Sigmoid colon (tissue), 6 donors: ENCODE measurements at regions not wholly inside any gene's neighbourhood (a gene's known extent, or its start where the extent isn't known, plus 50 kb on each side); places are given as distances from the start of the nearest gene placed in this dataset.

Source experiments
- DNase-seq: peaks from one replicate; pipeline ENCODE4 v3.0.0-alpha.2; 2019
- H3K27ac ChIP-seq, 4 donors: fragments of 200-600 bp; sonication (generic); one replicate each; pipeline ENCODE4 v1.5.1; 2016 to 2019; ENCODE audit warnings: mild to moderate bottlenecking in 1 of 4
- H3K27me3 ChIP-seq, 3 donors: fragments of 200-600 bp; sonication (generic); one replicate each; pipeline ENCODE4 v1.5.1; 2019; ENCODE audit warnings: mild to moderate bottlenecking in 1 of 3
- H3K36me3 ChIP-seq, 4 donors: fragments of 200-600 bp; sonication (generic); one replicate each; pipeline ENCODE4 v1.5.1; 2016 to 2019
- H3K4me1 ChIP-seq, 4 donors: fragments of 200-600 bp; sonication (generic); one replicate each; pipeline ENCODE4 v1.5.1; 2017 to 2019
- H3K4me3 ChIP-seq, 4 donors: fragments of 200-600 bp; sonication (generic); one replicate each; pipeline ENCODE4 v1.5.1; 2017 to 2019; ENCODE audit warnings: mild to moderate bottlenecking in 2 of 4, moderate library complexity in 1 of 4
- H3K9me3 ChIP-seq, 4 donors: fragments of 200-600 bp in 3 of 4; sonication (generic) in 3 of 4; one replicate each; pipeline versions ENCODE4 v1.5.1 to v1.6.1; 2013 to 2019
- EP300 ChIP-seq, 4 donors: sonication (generic); formaldehyde crosslinking; IDR thresholded peaks; one replicate each; pipeline ENCODE4 v1.6.1; 2017; ENCODE audit warnings: antibody characterized with exemption in 4 of 4
- POLR2A ChIP-seq, 2 donors: fragments of 450-650 bp; IDR thresholded peaks; one replicate each; pipeline ENCODE4 v1.6.1; 2016; ENCODE audit warnings: antibody characterized with exemption in 2 of 2, mild to moderate bottlenecking in 2 of 2, moderate library complexity in 2 of 2
- POLR2AphosphoS5 ChIP-seq, 4 donors: sonication (generic); formaldehyde crosslinking; IDR thresholded peaks; one replicate each; pipeline ENCODE4 v1.6.1; 2017; ENCODE audit warnings: antibody characterized with exemption in 4 of 4
- WGBS, 2 donors: extraction: QIAGEN DNeasy Blood & Tissue Kit; methylation state at CpG; one replicate each; pipeline ENCODE4 v1.1.7; 2013; 5-methylcytosine and 5-hydroxymethylcytosine counted together
- intact Hi-C: fragments of 100-400 bp; cut with DNase I; formaldehyde crosslinking; loops from one replicate; pipeline ENCODE4 v1.15.1; 2023
- TF ChIP-seq, protein P1 (sequence below), 4 experiments: fragments of 450-650 bp in 3 of 4; fragments of 200-600 bp in 1 of 4; IDR thresholded peaks; one replicate each; pipeline ENCODE4 v1.5.1; 2016 to 2019; ENCODE audit warnings: antibody characterized with exemption in 4 of 4, mild to moderate bottlenecking in 3 of 4, moderate library complexity in 2 of 4
- donor health status: healthy with polysubstance abuse.
- donor health status: healthy.

- H3K27ac ChIP-seq = no peak overlapping the region
- no peak for TF ChIP-seq EP300 (IDR thresholded peaks at IDR 0.05)
- TF ChIP-seq, protein P1, sequence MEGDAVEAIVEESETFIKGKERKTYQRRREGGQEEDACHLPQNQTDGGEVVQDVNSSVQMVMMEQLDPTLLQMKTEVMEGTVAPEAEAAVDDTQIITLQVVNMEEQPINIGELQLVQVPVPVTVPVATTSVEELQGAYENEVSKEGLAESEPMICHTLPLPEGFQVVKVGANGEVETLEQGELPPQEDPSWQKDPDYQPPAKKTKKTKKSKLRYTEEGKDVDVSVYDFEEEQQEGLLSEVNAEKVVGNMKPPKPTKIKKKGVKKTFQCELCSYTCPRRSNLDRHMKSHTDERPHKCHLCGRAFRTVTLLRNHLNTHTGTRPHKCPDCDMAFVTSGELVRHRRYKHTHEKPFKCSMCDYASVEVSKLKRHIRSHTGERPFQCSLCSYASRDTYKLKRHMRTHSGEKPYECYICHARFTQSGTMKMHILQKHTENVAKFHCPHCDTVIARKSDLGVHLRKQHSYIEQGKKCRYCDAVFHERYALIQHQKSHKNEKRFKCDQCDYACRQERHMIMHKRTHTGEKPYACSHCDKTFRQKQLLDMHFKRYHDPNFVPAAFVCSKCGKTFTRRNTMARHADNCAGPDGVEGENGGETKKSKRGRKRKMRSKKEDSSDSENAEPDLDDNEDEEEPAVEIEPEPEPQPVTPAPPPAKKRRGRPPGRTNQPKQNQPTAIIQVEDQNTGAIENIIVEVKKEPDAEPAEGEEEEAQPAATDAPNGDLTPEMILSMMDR (IDR thresholded peaks at IDR 0.05) = no peak
- TF ChIP-seq POLR2AphosphoS5 (IDR thresholded peaks at IDR 0.05) = no peak
- no peak for TF ChIP-seq POLR2A (IDR thresholded peaks at IDR 0.05)
- WGBS, 2 donors = 80 to 87% methylated on average over 6 of the region's 6 CpGs
- no peaks in the 10 kb centered on the region for H3K4me1 ChIP-seq
- H3K4me3 ChIP-seq = no peak overlapping the region
- no peak for DNase-seq
- intact Hi-C loops = no loop called here
- no peaks in the 10 kb centered on the region for H3K9me3 ChIP-seq
- no peaks in the 10 kb centered on the region for H3K27me3 ChIP-seq
- H3K36me3 ChIP-seq = no peaks in the 10 kb centered on the region
Observed at GRCh38 chr21:26655460-26655859, 82.4 kb upstream of the CYYR1 start.

- no peaks in the 10 kb centered on the region for H3K9me3 ChIP-seq
- intact Hi-C loops = no loop called here
- no peak overlapping the region for H3K27ac ChIP-seq
- no peak overlapping the region for H3K4me3 ChIP-seq
- DNase-seq = no peak
- no peaks in the 10 kb centered on the region for H3K27me3 ChIP-seq
- TF ChIP-seq POLR2A (IDR thresholded peaks at IDR 0.05) (no peak), POLR2AphosphoS5 (IDR thresholded peaks at IDR 0.05) (no peak), EP300 (IDR thresholded peaks at IDR 0.05) (no peak)
- TF ChIP-seq, protein P1 (IDR thresholded peaks at IDR 0.05) = no peak
- no peaks in the 10 kb centered on the region for H3K36me3 ChIP-seq
- H3K4me1 ChIP-seq = no peaks in the 10 kb centered on the region
- WGBS, 2 donors = 69 to 87% methylated on average over 5 of the region's 5 CpGs
Observed at GRCh38 chr21:26653430-26653829, 80.3 kb upstream of the CYYR1 start.

- Histone ChIP-seq H3K4me1 (no peaks in the 10 kb centered on the region), H3K27me3 (no peaks in the 10 kb centered on the region), H3K36me3 (no peaks in the 10 kb centered on the region), H3K27ac (no peak overlapping the region), H3K9me3 (no peaks in the 10 kb centered on the region), H3K4me3 (no peak overlapping the region)
- 40 to 44% methylated on average over 1 of the region's 1 CpG for WGBS, 2 donors
- DNase-seq = no peak
- no peak for TF ChIP-seq EP300 (IDR thresholded peaks at IDR 0.05)
- no peak for TF ChIP-seq POLR2AphosphoS5 (IDR thresholded peaks at IDR 0.05)
- TF ChIP-seq, protein P1 (IDR thresholded peaks at IDR 0.05) = no peak
- TF ChIP-seq POLR2A (IDR thresholded peaks at IDR 0.05) = no peak
- intact Hi-C loops = no loop called here
Observed at GRCh38 chr21:26652854-26653253, 79.8 kb upstream of the CYYR1 start.

DNA sequence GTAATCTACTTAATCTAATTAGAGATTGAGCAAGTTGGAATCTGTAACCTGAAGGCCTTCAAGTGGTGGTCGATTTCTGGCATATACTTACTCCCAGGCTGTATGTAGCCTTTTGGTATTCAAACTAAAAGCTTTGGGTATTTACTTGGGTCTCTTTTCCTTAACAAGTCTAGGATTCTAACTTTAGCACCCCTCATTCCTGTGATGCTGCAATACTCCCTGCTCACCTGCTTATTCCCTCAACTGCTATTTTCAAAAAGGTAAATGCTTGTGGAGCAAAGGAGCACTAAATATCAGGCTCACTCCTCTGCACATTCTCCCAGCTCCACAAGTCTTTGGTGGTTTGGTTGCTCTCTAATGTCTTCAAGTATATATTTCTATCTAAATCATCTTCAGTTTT, 68.0 kb upstream of the CYYR1 start:
- WGBS, 2 donors = 52 to 69% methylated on average over 1 of the region's 1 CpG
- intact Hi-C loops = no loop called here
- no peaks in the 10 kb centered on the region for H3K36me3 ChIP-seq
- H3K9me3 ChIP-seq = no peaks in the 10 kb centered on the region
- H3K4me3 ChIP-seq = no peak overlapping the region
- no peaks in the 10 kb centered on the region for H3K27me3 ChIP-seq
- H3K4me1 ChIP-seq = no peaks in the 10 kb centered on the region
- DNase-seq = no peak
- H3K27ac ChIP-seq = no peak overlapping the region
- TF ChIP-seq EP300 (IDR thresholded peaks at IDR 0.05) = no peak
- TF ChIP-seq POLR2A (IDR thresholded peaks at IDR 0.05) = no peak
- TF ChIP-seq POLR2AphosphoS5 (IDR thresholded peaks at IDR 0.05) = no peak
- TF ChIP-seq, protein P1 (IDR thresholded peaks at IDR 0.05) = no peak

GRCh38 chr21:26637201-26637745, 64.2 kb upstream of the CYYR1 start:
- H3K27ac ChIP-seq = no peak overlapping the region
- no peaks in the 10 kb centered on the region for H3K36me3 ChIP-seq
- no peak overlapping the region for H3K4me3 ChIP-seq
- intact Hi-C loops = no loop called here
- peaks cover 0 to 5% (median 2%) of the 10 kb centered on the region in 4 donors for H3K9me3 ChIP-seq
- WGBS, 2 donors = 66 to 77% methylated on average over 4 of the region's 4 CpGs
- H3K4me1 ChIP-seq = no peaks in the 10 kb centered on the region
- TF ChIP-seq POLR2AphosphoS5 (IDR thresholded peaks at IDR 0.05) (no peak), EP300 (IDR thresholded peaks at IDR 0.05) (no peak), POLR2A (IDR thresholded peaks at IDR 0.05) (no peak)
- TF ChIP-seq, protein P1 (IDR thresholded peaks at IDR 0.05) = no peak
- DNase-seq = no peak
- H3K27me3 ChIP-seq = no peaks in the 10 kb centered on the region
